Prostate gland (tissue), 2 donors: ENCODE measurements at regions not wholly inside any gene's neighbourhood (a gene's known extent, or its start where the extent isn't known, plus 50 kb on each side); places are given as distances from the start of the nearest gene placed in this dataset.

ENCODE experiments used
- POLR2A ChIP-seq: fragments of 450-650 bp; IDR thresholded peaks from one replicate; pipeline ENCODE4 v1.6.1; 2016; ENCODE audit warnings: antibody characterized with exemption, mild to moderate bottlenecking
- POLR2AphosphoS5 ChIP-seq: sonication (generic); formaldehyde crosslinking; IDR thresholded peaks from one replicate; pipeline ENCODE4 v1.6.1; 2017; ENCODE audit warnings: antibody characterized with exemption
- TF ChIP-seq, protein P1 (sequence below), 4 experiments: fragments of 200-600 bp in 2 of 4; fragments of 450-650 bp in 2 of 4; sonication (generic) in 2 of 4; IDR thresholded peaks; 1 replicate in 3 of 4; 2 replicates in 1 of 4; pipeline ENCODE4 v1.5.1; 2016 to 2019; ENCODE audit warnings: antibody characterized with exemption in 4 of 4, mild to moderate bottlenecking in 2 of 4, moderate library complexity in 2 of 4

DNA sequence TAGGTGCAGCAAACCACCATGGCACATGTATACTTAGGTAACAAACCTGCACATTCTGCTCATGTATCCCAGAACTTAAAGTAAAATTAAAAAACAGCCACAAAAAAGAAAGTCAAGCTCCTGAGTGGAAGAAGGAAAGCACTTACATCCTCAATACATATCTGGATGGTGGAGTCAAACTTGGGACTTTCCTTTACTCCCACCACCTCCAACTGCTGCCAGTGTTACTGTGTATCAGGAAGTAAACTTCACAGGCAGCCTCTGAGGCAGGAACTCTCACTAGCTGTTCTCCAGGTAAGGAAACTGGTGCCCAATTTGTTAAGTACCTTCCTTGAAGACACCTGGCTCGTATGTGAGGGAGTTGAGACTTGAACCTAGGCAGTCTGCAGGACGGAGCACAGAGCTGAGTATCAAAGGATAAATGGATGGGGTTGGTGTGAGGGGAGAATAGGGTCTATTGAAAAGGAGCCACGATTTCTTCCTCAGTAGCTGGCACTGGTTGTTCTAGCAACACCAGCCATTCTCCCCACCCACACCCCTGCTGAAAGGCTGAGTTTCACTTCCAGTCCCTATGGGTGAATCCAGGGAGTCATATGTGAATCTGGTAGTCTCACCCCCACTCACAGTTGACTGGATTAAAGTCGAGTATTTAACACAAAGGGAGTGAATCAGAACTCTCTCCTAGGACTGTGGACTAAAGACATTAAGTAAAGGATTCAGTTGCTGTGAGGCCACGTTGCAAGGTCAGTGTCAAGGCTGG is 50.0 kb upstream of the GPR39 start:
- TF ChIP-seq, protein P1, sequence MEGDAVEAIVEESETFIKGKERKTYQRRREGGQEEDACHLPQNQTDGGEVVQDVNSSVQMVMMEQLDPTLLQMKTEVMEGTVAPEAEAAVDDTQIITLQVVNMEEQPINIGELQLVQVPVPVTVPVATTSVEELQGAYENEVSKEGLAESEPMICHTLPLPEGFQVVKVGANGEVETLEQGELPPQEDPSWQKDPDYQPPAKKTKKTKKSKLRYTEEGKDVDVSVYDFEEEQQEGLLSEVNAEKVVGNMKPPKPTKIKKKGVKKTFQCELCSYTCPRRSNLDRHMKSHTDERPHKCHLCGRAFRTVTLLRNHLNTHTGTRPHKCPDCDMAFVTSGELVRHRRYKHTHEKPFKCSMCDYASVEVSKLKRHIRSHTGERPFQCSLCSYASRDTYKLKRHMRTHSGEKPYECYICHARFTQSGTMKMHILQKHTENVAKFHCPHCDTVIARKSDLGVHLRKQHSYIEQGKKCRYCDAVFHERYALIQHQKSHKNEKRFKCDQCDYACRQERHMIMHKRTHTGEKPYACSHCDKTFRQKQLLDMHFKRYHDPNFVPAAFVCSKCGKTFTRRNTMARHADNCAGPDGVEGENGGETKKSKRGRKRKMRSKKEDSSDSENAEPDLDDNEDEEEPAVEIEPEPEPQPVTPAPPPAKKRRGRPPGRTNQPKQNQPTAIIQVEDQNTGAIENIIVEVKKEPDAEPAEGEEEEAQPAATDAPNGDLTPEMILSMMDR (IDR thresholded peaks at IDR 0.05), result no peak
- TF ChIP-seq POLR2A, result no peak
- no peak for TF ChIP-seq POLR2AphosphoS5
